VCaP (cell line): ENCODE measurements at regions not wholly inside any gene's neighbourhood (a gene's known extent, or its start where the extent isn't known, plus 50 kb on each side); places are given as distances from the start of the nearest gene placed in this dataset.

Experiments used
- H3K27ac ChIP-seq: fragments of 450-650 bp; 2 replicates; pipeline ENCODE4 v1.5.1; 2017
- CTCF ChIP-seq: fragments of 450-650 bp; conservative IDR thresholded peaks from 2 replicates; pipeline ENCODE4 v1.5.1; 2017; ENCODE audit warnings: mild to moderate bottlenecking, moderate library complexity

GRCh38 chr11:92447586-92447985 is 223.0 kb downstream of the FAT3 start:
- H3K27ac ChIP-seq, result no peak overlapping the region
- no peak for TF ChIP-seq CTCF

GRCh38 chr11:92449222-92449621 is 224.6 kb downstream of the FAT3 start:
- TF ChIP-seq CTCF, result no peak
- no peak overlapping the region for H3K27ac ChIP-seq

- no peak overlapping the region for H3K27ac ChIP-seq
- TF ChIP-seq CTCF, result no peak
These were observed 225.2 kb downstream of the FAT3 start for GRCh38 chr11:92449780-92450179.

GRCh38 chr11:92451063-92451462 is 226.4 kb downstream of the FAT3 start:
- no peak for TF ChIP-seq CTCF
- H3K27ac ChIP-seq, result no peak overlapping the region

- no peak for TF ChIP-seq CTCF
These were observed 228.4 kb downstream of the FAT3 start for GRCh38 chr11:92453055-92453454.

GRCh38 chr11:92455210-92455790 is 230.7 kb downstream of the FAT3 start:
- H3K27ac ChIP-seq, result no peak overlapping the region
- no peak for TF ChIP-seq CTCF

More at GRCh38 chr11:92453055-92453454, 228.4 kb downstream of the FAT3 start:
- H3K27ac ChIP-seq, result no peak overlapping the region

- TF ChIP-seq CTCF, result no peak
- no peak overlapping the region for H3K27ac ChIP-seq
These were observed 232.6 kb downstream of the FAT3 start for GRCh38 chr11:92457250-92457649.

- TF ChIP-seq CTCF, result no peak
- H3K27ac ChIP-seq, result no peak overlapping the region
These were observed 233.9 kb downstream of the FAT3 start for GRCh38 chr11:92458486-92458885.
